Uterus (tissue), 3 donors: ENCODE measurements at regions not wholly inside any gene's neighbourhood (a gene's known extent, or its start where the extent isn't known, plus 50 kb on each side); places are given as distances from the start of the nearest gene placed in this dataset.

ENCODE experiments used
- DNase-seq, 2 donors: peaks; one replicate each; pipeline ENCODE4 v3.0.0-alpha.2; 2019 to 2020
- H3K27ac ChIP-seq, 2 donors: fragments of 200-600 bp; sonication (generic); 1 replicate in 1 of 2; 2 replicates in 1 of 2; pipeline ENCODE4 v1.5.1; 2016 to 2018
- H3K27me3 ChIP-seq, 2 donors: fragments of 200-600 bp; sonication (generic); one replicate each; pipeline ENCODE4 v1.5.1; 2018 to 2019; ENCODE audit warnings: control low read depth in 1 of 2
- H3K36me3 ChIP-seq, 2 donors: fragments of 200-600 bp; sonication (generic); one replicate each; pipeline ENCODE4 v1.5.1; 2019; ENCODE audit warnings: control low read depth in 1 of 2
- H3K4me1 ChIP-seq, 2 donors: fragments of 200-600 bp; sonication (generic); one replicate each; pipeline ENCODE4 v1.5.1; 2018 to 2019; ENCODE audit warnings: control low read depth in 1 of 2
- H3K4me3 ChIP-seq, 2 donors: fragments of 200-600 bp; sonication (generic); 1 replicate in 1 of 2; 2 replicates in 1 of 2; pipeline ENCODE4 v1.5.1; 2018 to 2019; ENCODE audit warnings: mild to moderate bottlenecking in 1 of 2
- H3K9me3 ChIP-seq, 2 donors: fragments of 200-600 bp; sonication (generic); one replicate each; pipeline ENCODE4 v1.5.1; 2019; ENCODE audit warnings: control low read depth in 1 of 2
- POLR2A ChIP-seq, 2 donors: fragments of 450-650 bp; IDR thresholded peaks; one replicate each; pipeline ENCODE4 v1.6.1; 2016; ENCODE audit warnings: antibody characterized with exemption in 2 of 2, mild to moderate bottlenecking in 1 of 2, moderate library complexity in 1 of 2
- intact Hi-C: fragments of 100-400 bp; cut with DNase I; formaldehyde crosslinking; loops from one replicate; pipeline ENCODE4 v1.15.1; 2023; ENCODE audit warnings: low total_unique reads
- TF ChIP-seq, protein P1 (sequence below), 4 experiments: fragments of 200-600 bp in 2 of 4; fragments of 450-650 bp in 2 of 4; sonication (generic) in 2 of 4; IDR thresholded peaks; one replicate each; pipeline ENCODE4 v1.5.1; 2016 to 2019; ENCODE audit warnings: antibody characterized with exemption in 4 of 4, mild to moderate bottlenecking in 2 of 4, moderate library complexity in 1 of 4
- donor health status: DM: yes; HTN: yes; CAD: no.

GRCh38 chr9:91043811-91044175 lies 242.2 kb downstream of the SYK start:
- Histone ChIP-seq H3K36me3 (no peaks in the 10 kb centered on the region), H3K4me1 (peaks cover 3 to 6% of the 10 kb centered on the region in 2 donors), H3K27ac (peak overlapping the region; percentile 91 to 93), H3K4me3 (no peak overlapping the region), H3K27me3 (no peaks in the 10 kb centered on the region), H3K9me3 (no peaks in the 10 kb centered on the region)
- intact Hi-C loops = loop anchor here (5.0 kb wide), 1 partner anchor 149 kb away; no protein-coding TSS in a partner anchor
- TF ChIP-seq POLR2A (IDR thresholded peaks at IDR 0.05) = no peak
- TF ChIP-seq, protein P1, sequence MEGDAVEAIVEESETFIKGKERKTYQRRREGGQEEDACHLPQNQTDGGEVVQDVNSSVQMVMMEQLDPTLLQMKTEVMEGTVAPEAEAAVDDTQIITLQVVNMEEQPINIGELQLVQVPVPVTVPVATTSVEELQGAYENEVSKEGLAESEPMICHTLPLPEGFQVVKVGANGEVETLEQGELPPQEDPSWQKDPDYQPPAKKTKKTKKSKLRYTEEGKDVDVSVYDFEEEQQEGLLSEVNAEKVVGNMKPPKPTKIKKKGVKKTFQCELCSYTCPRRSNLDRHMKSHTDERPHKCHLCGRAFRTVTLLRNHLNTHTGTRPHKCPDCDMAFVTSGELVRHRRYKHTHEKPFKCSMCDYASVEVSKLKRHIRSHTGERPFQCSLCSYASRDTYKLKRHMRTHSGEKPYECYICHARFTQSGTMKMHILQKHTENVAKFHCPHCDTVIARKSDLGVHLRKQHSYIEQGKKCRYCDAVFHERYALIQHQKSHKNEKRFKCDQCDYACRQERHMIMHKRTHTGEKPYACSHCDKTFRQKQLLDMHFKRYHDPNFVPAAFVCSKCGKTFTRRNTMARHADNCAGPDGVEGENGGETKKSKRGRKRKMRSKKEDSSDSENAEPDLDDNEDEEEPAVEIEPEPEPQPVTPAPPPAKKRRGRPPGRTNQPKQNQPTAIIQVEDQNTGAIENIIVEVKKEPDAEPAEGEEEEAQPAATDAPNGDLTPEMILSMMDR (IDR thresholded peaks at IDR 0.05) = no peak
- peak in 1 of 2 donors; percentile 63 for DNase-seq

GRCh38 chr9:91044354-91044753 lies 242.7 kb downstream of the SYK start:
- Histone ChIP-seq H3K9me3 (no peaks in the 10 kb centered on the region), H3K4me1 (peaks cover 0 to 4% of the 10 kb centered on the region in 2 donors), H3K27me3 (no peaks in the 10 kb centered on the region), H3K27ac (peak overlapping the region; percentile 91 to 93), H3K4me3 (no peak overlapping the region), H3K36me3 (no peaks in the 10 kb centered on the region)
- no peak for TF ChIP-seq POLR2A (IDR thresholded peaks at IDR 0.05)
- TF ChIP-seq, protein P1 (IDR thresholded peaks at IDR 0.05) = no peak
- intact Hi-C loops = loop anchor here (5.0 kb wide), 1 partner anchor 148 kb away; no protein-coding TSS in a partner anchor
- DNase-seq = peak in 1 of 2 donors; percentile 24

DNA sequence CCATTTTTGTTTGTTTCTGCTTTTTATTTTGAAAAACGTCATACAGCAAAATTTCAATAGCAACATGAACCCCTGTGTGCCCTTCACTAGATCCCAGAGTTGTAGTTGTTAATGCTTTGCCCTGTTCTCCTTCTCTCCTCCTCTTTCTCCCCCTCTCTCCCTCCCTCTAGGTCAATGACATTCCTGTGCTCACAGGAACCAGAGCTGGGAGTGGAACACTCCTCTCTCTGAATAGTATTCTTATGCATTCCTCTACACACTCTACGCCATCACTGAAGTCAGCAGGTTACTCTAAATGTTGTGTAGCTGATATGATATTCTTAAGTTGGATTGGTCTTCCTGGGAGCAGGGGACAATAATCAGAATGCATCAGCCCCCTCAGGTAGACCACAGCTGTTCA lies 243.4 kb downstream of the SYK start:
- peak in 1 of 2 donors; percentile 11 for DNase-seq
- TF ChIP-seq, protein P1 (IDR thresholded peaks at IDR 0.05) = no peak
- TF ChIP-seq POLR2A (IDR thresholded peaks at IDR 0.05) = no peak
- Histone ChIP-seq H3K27me3 (no peaks in the 10 kb centered on the region), H3K9me3 (no peaks in the 10 kb centered on the region), H3K4me3 (no peak overlapping the region), H3K4me1 (peaks cover 0 to 4% of the 10 kb centered on the region in 2 donors), H3K36me3 (no peaks in the 10 kb centered on the region), H3K27ac (peak overlapping the region; percentile 91 to 93)
- intact Hi-C loops = no loop called here

- DNase-seq = no peak
- Histone ChIP-seq H3K27me3 (no peaks in the 10 kb centered on the region), H3K27ac (no peak overlapping the region), H3K4me1 (peaks cover 0 to 2% of the 10 kb centered on the region in 2 donors), H3K4me3 (no peak overlapping the region), H3K9me3 (no peaks in the 10 kb centered on the region), H3K36me3 (no peaks in the 10 kb centered on the region)
- TF ChIP-seq, protein P1 (IDR thresholded peaks at IDR 0.05) = no peak
- no peak for TF ChIP-seq POLR2A (IDR thresholded peaks at IDR 0.05)
- intact Hi-C loops = no loop called here
These were observed 245.9 kb downstream of the SYK start for GRCh38 chr9:91047529-91047928.

GRCh38 chr9:91047993-91048607 lies 246.5 kb downstream of the SYK start:
- TF ChIP-seq, protein P1 (IDR thresholded peaks at IDR 0.05) = no peak
- no peak for TF ChIP-seq POLR2A (IDR thresholded peaks at IDR 0.05)
- Histone ChIP-seq H3K27ac (no peak overlapping the region), H3K4me1 (no peaks in the 10 kb centered on the region), H3K4me3 (no peak overlapping the region), H3K36me3 (no peaks in the 10 kb centered on the region), H3K9me3 (no peaks in the 10 kb centered on the region), H3K27me3 (no peaks in the 10 kb centered on the region)
- intact Hi-C loops = no loop called here
- DNase-seq = peak in 1 of 2 donors; percentile 8
